GM21576 (cell line): ENCODE measurements at regions not wholly inside any gene's neighbourhood (a gene's known extent, or its start where the extent isn't known, plus 50 kb on each side); places are given as distances from the start of the nearest gene placed in this dataset.
"Not testable (repeated sequence)": the region's sequence is repeated elsewhere in the genome, so short reads cannot be mapped to it uniquely, and the experiment has no call there.

Experiments
- ATAC-seq: cut with Tn5 transposase; IDR thresholded peaks from one replicate; pipeline ENCODE4 v1.9.1; 2021; ENCODE audit warnings: mild to moderate bottlenecking, moderate library complexity; ENCODE audit not compliant: unreplicated experiment

DNA sequence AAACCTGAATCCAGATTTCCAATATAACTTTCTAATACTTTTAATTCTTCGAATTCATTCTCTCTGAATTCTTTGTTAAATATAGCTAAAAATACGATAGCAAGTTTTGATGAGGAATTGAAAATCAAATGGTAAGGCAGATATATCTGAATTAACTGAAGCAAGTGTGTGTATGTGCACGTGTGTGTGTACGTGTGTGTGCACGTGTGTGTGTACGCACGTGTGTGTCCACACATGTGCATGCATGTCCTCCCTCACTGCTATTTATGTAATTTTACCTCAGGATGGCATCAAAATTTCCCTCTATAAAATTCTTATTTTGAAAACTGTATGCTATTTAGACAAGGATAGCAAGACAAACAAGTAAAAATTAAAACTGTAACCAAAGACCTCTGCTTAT lies 961.3 kb upstream of the CNTN5 start:
- no peak for ATAC-seq

DNA sequence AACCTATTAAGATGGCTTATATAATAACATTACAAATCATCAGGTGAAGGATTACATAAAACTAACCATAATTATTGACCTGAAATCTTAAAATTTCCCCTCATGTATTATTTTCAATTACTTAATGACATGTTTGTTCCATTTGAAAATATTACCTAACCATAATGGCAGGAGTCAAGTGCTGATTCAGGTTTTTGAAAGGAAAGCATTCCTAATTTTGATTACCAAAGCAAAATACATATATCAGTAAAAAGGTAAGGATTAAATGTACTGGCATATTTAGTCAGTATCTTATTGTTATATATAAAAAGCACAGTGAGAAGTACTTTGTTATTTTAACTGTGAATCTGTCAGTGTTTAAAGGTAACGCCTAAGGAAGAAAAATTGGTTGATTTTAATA lies 960.0 kb upstream of the CNTN5 start:
- ATAC-seq = no peak

DNA sequence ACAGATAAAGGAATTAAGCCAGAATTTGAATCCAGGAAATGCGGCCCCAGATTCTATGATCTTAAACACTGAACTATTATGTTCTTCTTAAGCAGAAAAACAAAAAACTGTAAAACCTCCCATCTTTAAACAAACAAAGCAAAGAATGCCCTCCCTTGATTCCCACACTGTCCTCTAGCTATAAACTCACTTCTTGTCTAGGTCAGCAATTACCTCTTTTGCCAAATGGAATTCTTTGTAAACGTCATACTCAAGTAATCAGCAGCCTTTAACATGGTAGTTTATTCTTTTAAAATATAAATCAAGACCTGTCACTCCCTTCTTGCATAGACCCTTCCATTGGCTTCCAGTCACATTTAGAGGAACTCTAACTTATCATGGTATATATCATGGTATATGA lies 958.9 kb upstream of the CNTN5 start:
- no peak for ATAC-seq

DNA sequence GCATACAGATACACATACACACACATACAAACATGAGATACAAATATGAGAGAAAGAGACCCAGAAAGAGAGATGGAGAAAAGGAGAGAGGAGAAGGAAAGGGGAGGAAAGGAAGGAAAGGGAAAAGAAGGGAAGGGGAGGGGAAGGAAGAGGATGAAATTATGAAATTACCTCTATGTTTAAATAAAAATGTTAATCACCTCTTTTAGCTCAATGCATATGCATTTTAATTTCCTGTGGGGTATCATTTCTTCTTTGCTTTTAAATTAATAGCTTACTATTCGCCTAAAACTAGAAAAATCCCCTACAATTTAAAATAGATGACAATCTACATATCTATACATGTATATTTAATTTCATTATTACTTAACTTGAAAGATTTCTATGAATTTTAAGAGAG lies 958.0 kb upstream of the CNTN5 start:
- ATAC-seq = no peak

DNA sequence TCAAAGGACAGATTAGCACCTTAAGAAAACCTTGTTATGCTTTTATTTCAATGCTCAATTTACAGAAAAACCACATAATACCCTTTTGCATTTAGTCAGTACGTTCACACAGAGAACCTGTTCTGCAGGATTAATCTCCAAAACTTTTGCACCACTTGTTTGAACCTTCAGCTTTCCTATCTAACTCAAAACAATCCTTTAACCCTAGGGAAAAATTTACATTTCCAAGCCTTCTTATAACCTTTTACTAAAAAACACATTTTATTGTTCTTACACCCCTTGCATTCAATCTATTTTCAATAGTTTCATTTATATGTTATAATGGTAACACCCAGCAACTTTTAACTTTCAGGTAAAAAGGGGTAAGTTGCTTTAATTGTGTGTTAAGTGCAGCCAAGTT lies 952.5 kb upstream of the CNTN5 start:
- ATAC-seq = no peak

GRCh38 chr11:98069147-98069546 lies 951.6 kb upstream of the CNTN5 start:
- ATAC-seq = not testable (repeated sequence)

- ATAC-seq = no peak
Measured at GRCh38 chr11:98069861-98070260, 950.9 kb upstream of the CNTN5 start.

DNA sequence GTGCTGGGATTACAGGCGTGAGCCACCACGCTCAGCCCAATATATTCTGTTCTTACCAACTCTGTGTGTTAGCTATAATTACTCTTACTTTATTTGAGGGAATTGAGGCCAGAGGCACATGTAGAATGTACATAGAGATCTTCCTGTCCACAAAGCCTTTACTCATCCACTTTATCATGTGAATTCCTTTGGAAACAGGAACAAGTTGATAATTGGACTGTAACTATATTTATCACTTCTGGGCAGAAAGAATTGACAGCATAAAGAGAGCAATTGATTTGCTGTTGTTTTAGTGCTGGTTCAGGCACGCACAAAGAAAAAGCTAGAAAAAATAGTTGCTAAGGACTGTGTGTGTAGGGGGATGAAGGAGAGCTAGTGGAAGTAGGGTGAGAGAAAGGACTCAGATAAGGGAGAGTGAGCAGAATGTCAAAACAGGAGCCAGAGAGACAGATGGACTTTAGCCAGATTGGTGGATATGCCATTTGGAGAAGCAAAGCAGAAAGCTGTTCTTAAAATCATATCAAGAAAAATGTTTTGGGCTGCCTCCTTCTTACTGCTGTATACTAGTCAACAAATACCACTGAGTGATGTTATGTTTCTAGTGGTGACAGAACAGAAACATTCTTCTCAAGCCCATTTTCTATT lies 929.8 kb upstream of the CNTN5 start:
- no peak for ATAC-seq

DNA sequence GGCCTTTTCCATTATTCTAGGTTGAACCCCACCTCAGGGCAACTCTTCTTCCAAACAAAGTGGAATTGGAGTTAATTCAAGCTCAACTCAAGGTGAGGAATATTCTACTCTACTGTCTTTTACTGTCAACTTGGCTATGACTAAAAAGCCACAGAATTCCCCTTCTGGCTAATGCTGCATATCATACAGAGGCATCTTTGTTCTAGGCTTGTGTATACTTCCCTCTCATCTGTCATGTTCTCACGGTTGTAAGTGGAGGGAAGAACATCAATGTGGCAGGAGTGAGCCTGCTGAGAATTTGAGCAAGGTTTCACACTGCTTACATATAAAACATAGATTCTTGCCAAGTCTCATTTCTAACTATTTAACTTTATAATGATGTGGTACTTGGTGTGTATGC lies 921.4 kb upstream of the CNTN5 start:
- ATAC-seq = no peak

GRCh38 chr11:98100689-98101088 lies 920.1 kb upstream of the CNTN5 start:
- ATAC-seq = no peak

GRCh38 chr11:98101329-98101728 lies 919.4 kb upstream of the CNTN5 start:
- no peak for ATAC-seq

GRCh38 chr11:98104249-98104648 lies 916.5 kb upstream of the CNTN5 start:
- no peak for ATAC-seq

DNA sequence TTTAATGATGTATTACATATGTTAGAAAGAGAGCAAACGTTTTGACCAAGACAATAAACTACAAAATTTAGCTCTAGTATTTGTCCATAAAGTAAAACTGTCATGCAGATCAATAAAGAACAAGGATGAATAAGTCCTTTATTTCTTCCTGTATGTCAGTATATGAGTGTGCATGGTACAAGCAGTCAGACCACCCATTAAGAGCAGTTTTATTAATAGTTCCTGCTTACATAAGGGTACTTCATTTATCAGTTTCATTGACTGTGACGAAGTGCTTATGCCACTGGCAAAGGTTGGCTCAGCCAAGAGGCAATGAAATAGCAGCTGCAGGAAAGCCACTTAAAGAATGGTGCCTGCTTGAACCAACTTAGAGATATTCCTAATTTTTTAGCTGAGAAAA lies 913.0 kb upstream of the CNTN5 start:
- no peak for ATAC-seq

GRCh38 chr11:98110030-98110429 lies 910.7 kb upstream of the CNTN5 start:
- no peak for ATAC-seq

GRCh38 chr11:98115873-98116272 lies 904.9 kb upstream of the CNTN5 start:
- no peak for ATAC-seq

DNA sequence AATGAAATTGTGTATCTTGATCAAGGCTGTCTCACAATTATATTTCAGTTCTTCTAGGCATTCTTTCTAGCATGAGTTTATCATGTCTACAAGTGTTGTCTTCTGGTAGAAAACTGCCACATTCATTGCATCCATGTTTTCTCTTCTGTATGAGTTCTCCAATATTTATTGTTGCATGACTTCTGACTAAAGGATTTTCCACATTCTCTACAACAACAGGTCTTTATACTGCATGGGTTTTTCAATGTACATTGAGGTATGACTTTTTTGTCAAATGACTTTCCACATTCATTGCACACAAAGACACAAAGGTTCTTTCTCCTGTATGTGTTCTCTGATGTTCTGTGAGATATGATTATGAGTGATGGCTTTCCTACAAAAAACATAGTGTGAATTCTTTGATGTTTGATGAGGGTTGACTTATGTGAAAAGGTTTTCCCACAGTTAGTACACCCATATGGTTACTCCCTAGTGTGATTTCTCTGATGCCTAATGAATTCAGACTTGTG lies 890.6 kb upstream of the CNTN5 start:
- ATAC-seq = no peak

- no peak for ATAC-seq
Measured at GRCh38 chr11:98136357-98136756, 884.4 kb upstream of the CNTN5 start.

- no peak for ATAC-seq
Measured at GRCh38 chr11:98137437-98137836, 883.3 kb upstream of the CNTN5 start.

DNA sequence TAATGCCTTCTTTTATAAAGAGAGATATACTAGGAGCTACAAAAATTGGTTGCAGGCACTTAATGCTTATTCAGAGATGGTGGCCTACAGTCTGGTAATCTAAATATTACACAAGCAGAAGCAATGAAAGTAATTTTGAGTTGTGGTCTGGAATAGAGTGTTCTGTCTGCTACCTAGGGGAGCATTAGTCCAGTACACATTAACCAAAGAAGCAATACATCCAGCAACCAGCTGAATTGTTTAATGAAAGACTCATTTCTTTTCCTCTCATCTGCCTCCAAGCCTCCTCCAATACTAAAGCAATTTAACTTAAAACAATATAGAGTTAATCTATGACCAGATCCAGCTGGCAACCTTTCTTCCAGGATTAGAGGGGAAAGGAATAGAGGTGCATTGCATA lies 877.1 kb upstream of the CNTN5 start:
- no peak for ATAC-seq

- no peak for ATAC-seq
Measured at GRCh38 chr11:98153752-98154151, 867.0 kb upstream of the CNTN5 start.

GRCh38 chr11:98155696-98156095 lies 865.1 kb upstream of the CNTN5 start:
- no peak for ATAC-seq

DNA sequence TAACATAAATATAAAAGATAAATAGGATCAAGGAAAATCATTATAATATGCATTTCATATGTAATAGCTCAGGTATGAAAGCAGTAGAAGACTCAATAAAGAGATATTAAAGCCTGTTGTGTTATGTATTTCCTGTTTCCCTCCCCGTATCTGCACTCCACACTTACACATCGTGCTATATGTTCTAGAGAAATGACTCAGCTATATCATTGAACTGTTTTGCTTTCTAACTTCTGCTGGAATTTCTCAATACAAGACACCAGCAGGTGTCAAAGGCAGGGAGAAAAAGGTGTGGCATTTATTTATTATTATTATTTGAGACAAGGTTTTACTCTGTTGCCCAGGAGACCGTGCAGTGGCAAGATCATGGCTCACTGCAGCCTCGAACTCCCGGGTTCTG lies 842.8 kb upstream of the CNTN5 start:
- ATAC-seq = no peak

- ATAC-seq = no peak
Measured at GRCh38 chr11:98180511-98180910, 840.2 kb upstream of the CNTN5 start.
